ENCODE measurements at regions not wholly inside any gene's neighbourhood (a gene's known extent, or its start where the extent isn't known, plus 50 kb on each side); places are given as distances from the start of the nearest gene placed in this dataset.

GRCh38 chr6:961407-961960, 268.5 kb upstream of the EXOC2 start:
- Mint-ChIP-seq H3K9me3 (ENCODE audit: unreplicated experiment) (no peaks in the 10 kb centered on the region), H3K4me1 (ENCODE audit: unreplicated experiment) (no peaks in the 10 kb centered on the region), H3K27me3 (ENCODE audit: unreplicated experiment) (peaks cover 12% of the 10 kb centered on the region), H3K27ac (ENCODE audit: unreplicated experiment) (no peak overlapping the region), H3K4me3 (ENCODE audit: unreplicated experiment) (no peak overlapping the region), H3K36me3 (ENCODE audit: unreplicated experiment) (no peaks in the 10 kb centered on the region)
- DNase-seq (ENCODE audit: extremely low spot score, unreplicated experiment), result no peak
- no peak for TF ChIP-seq CTCF (IDR thresholded peaks at IDR 0.05)

- Mint-ChIP-seq H3K27ac (ENCODE audit: unreplicated experiment) (no peak overlapping the region), H3K4me1 (ENCODE audit: unreplicated experiment) (no peaks in the 10 kb centered on the region), H3K9me3 (ENCODE audit: unreplicated experiment) (no peaks in the 10 kb centered on the region), H3K36me3 (ENCODE audit: unreplicated experiment) (no peaks in the 10 kb centered on the region), H3K4me3 (ENCODE audit: unreplicated experiment) (no peak overlapping the region), H3K27me3 (ENCODE audit: unreplicated experiment) (peaks cover 11% of the 10 kb centered on the region)
- no peak for DNase-seq (ENCODE audit: extremely low spot score, unreplicated experiment)
- TF ChIP-seq CTCF (IDR thresholded peaks at IDR 0.05), result no peak
Measured at GRCh38 chr6:960356-960755, 267.4 kb upstream of the EXOC2 start.

- Mint-ChIP-seq H3K4me1 (ENCODE audit: unreplicated experiment) (no peaks in the 10 kb centered on the region), H3K27me3 (ENCODE audit: unreplicated experiment) (peaks cover 3% of the 10 kb centered on the region), H3K4me3 (ENCODE audit: unreplicated experiment) (no peak overlapping the region), H3K27ac (ENCODE audit: unreplicated experiment) (no peak overlapping the region), H3K36me3 (ENCODE audit: unreplicated experiment) (no peaks in the 10 kb centered on the region), H3K9me3 (ENCODE audit: unreplicated experiment) (no peaks in the 10 kb centered on the region)
- no peak for TF ChIP-seq CTCF (IDR thresholded peaks at IDR 0.05)
- DNase-seq (ENCODE audit: extremely low spot score, unreplicated experiment), result no peak
Measured at GRCh38 chr6:958488-958887, 265.5 kb upstream of the EXOC2 start.

GRCh38 chr6:951399-952181, 258.7 kb upstream of the EXOC2 start:
- Mint-ChIP-seq H3K9me3 (ENCODE audit: unreplicated experiment) (no peaks in the 10 kb centered on the region), H3K27ac (ENCODE audit: unreplicated experiment) (no peak overlapping the region), H3K36me3 (ENCODE audit: unreplicated experiment) (no peaks in the 10 kb centered on the region), H3K4me3 (ENCODE audit: unreplicated experiment) (no peak overlapping the region), H3K27me3 (ENCODE audit: unreplicated experiment) (peaks cover 9% of the 10 kb centered on the region), H3K4me1 (ENCODE audit: unreplicated experiment) (no peaks in the 10 kb centered on the region)
- no peak for DNase-seq (ENCODE audit: extremely low spot score, unreplicated experiment)
- no peak for TF ChIP-seq CTCF (IDR thresholded peaks at IDR 0.05)

GRCh38 chr6:947235-947934, 254.4 kb upstream of the EXOC2 start:
- H3K27me3 Mint-ChIP-seq (ENCODE audit: unreplicated experiment), result no peaks in the 10 kb centered on the region
- DNase-seq (ENCODE audit: extremely low spot score, unreplicated experiment), result peak; percentile 81
- no peaks in the 10 kb centered on the region for H3K4me1 Mint-ChIP-seq (ENCODE audit: unreplicated experiment)
- no peaks in the 10 kb centered on the region for H3K36me3 Mint-ChIP-seq (ENCODE audit: unreplicated experiment)
- H3K4me3 Mint-ChIP-seq (ENCODE audit: unreplicated experiment), result no peak overlapping the region
- no peak overlapping the region for H3K27ac Mint-ChIP-seq (ENCODE audit: unreplicated experiment)
- H3K9me3 Mint-ChIP-seq (ENCODE audit: unreplicated experiment), result no peaks in the 10 kb centered on the region
- TF ChIP-seq CTCF (IDR thresholded peaks at IDR 0.05), result no peak

Measured in osteocyte (in vitro differentiated cells).